AG09319 (cell line): ENCODE measurements at regions not wholly inside any gene's neighbourhood (a gene's known extent, or its start where the extent isn't known, plus 50 kb on each side); places are given as distances from the start of the nearest gene placed in this dataset.

Experiments used
- DNase-seq: peaks from one replicate; pipeline ENCODE4 v3.0.0-alpha.2; 2010; ENCODE audit warnings: low read depth; ENCODE audit errors: extremely low read depth
- CTCF ChIP-seq: IDR thresholded peaks from 2 replicates; pipeline ENCODE4 v1.5.1; 2011; ENCODE audit warnings: low read depth, mild to moderate bottlenecking, inconsistent platforms, low read length, moderate library complexity

DNA sequence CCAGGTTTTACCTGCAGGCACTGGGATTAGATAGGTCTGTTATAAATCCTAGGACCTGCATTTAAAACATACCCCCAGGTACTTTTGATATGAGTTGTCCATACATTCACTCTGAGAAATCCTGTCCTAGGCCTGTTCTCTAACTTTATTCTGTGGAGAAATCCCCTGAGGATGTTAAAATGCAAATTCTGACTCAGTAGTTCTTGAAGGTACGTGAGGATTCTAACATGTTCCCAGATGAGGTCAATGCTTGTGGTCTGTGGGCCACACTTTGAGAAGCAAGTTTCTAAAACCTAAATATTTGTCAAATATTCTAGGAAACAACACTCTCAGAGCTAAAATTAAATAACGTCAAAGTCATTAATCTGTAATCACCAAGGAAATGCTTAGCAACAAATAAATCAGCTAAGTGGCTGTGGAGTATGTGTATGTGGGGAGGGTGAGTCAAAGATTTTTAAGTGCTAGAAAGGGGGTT lies 101.3 kb upstream of the MAGEB16 start:
- TF ChIP-seq CTCF = no peak
- DNase-seq = no peak

GRCh38 chrX:35699642-35700041 lies 98.5 kb upstream of the MAGEB16 start:
- TF ChIP-seq CTCF = no peak
- DNase-seq = no peak

- no peak for DNase-seq
- TF ChIP-seq CTCF = no peak
Observed at GRCh38 chrX:35700121-35700520, 98.0 kb upstream of the MAGEB16 start.

GRCh38 chrX:35711281-35711680 lies 86.9 kb upstream of the MAGEB16 start:
- no peak for TF ChIP-seq CTCF
- DNase-seq = no peak

DNA sequence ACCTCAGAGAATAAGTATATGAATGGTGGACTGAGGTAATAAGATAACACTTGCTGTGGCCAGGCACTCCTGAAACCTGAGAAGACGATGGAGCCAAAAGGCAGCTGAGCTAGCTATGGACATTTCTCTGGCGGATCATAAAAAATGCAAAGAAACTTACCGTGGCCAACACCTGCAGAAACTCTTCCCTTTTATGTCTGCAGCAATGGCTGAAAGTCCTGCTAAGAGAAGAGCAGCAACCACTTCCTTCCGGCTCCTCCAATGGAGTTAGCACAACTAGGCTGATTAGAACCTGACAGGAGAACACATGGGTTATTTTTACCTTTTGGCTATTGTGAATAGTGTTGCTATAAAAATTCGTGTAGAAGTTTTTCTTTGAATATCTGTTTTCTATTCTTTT lies 76.0 kb upstream of the MAGEB16 start:
- no peak for DNase-seq
- TF ChIP-seq CTCF = no peak

- DNase-seq = no peak
Observed at GRCh38 chrX:35726176-35726575, 72.0 kb upstream of the MAGEB16 start.

DNA sequence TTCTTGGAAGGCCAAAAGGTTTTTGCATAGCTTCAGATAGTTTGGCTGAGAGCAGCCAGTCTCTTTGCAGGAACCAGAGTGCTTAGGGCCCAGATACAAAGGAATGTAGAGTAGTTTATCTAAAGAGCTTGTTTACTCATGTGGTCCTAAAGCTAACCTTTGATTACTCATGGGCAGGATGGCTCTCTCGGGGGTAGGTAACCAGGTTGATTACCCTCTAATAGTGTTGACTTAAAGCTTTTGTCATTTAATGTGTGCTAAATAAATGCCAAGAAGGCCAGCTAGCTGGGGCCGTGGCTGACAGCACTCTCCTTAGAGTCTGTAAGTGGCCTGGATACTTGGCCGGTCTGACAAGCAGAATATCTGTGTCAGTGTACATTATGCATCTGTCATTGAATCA lies 69.7 kb upstream of the MAGEB16 start:
- DNase-seq = no peak
- no peak for TF ChIP-seq CTCF

More at GRCh38 chrX:35726176-35726575, 72.0 kb upstream of the MAGEB16 start:
- peak; percentile 7 for TF ChIP-seq CTCF

DNA sequence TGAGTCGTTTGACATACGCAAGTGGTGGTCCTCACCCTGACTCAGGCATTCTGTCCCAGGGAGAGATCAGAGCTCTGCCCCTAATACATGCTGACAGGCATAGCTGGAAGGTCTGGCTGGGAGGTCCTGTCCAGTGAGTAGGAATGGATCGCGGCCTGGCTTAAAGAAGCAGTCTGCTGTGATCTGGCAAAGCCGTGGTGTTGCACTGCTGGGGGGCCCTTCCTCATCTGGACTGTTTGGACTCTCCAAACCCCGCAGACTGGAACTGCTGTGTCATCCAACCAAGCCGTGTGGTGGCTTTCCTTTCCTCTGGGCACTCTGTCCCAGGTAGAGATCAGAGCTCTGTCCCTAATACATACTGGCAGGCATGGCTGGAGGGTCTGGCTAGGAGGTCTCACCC lies 64.3 kb upstream of the MAGEB16 start:
- no peak for TF ChIP-seq CTCF
- DNase-seq = no peak
